ENCODE measurements at regions not wholly inside any gene's neighbourhood (a gene's known extent, or its start where the extent isn't known, plus 50 kb on each side); places are given as distances from the start of the nearest gene placed in this dataset.
"Not testable (repeated sequence)": the region's sequence is repeated elsewhere in the genome, so short reads cannot be mapped to it uniquely, and the experiment has no call there.

DNA sequence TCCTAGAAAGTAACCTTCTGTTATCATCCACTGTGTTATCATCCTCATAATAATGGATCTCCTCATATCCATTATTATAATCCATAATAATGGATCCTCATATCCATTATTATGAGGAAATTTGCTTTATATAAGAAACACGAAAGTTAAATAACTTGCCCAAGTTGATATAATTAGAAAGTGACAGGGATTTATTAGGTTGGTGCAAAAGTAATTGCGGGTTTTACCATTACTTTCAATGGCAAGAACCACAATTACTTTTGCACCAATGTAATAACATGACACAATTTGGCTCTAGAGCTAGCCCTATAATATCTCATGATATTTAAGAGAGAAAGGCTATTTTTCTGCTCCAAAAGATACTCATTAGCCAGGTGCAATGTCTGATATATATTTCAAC, 275.7 kb upstream of the STXBP5 start:
- no peak for DNase-seq (ENCODE audit: low read depth)
- no peak overlapping the region for H3K4me3 ChIP-seq (ENCODE audit: low read depth, low read length)
- TF ChIP-seq, protein P1, sequence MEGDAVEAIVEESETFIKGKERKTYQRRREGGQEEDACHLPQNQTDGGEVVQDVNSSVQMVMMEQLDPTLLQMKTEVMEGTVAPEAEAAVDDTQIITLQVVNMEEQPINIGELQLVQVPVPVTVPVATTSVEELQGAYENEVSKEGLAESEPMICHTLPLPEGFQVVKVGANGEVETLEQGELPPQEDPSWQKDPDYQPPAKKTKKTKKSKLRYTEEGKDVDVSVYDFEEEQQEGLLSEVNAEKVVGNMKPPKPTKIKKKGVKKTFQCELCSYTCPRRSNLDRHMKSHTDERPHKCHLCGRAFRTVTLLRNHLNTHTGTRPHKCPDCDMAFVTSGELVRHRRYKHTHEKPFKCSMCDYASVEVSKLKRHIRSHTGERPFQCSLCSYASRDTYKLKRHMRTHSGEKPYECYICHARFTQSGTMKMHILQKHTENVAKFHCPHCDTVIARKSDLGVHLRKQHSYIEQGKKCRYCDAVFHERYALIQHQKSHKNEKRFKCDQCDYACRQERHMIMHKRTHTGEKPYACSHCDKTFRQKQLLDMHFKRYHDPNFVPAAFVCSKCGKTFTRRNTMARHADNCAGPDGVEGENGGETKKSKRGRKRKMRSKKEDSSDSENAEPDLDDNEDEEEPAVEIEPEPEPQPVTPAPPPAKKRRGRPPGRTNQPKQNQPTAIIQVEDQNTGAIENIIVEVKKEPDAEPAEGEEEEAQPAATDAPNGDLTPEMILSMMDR (IDR thresholded peaks at IDR 0.05; ENCODE audit: low read depth, low read length, missing control alignments), result no peak
- in situ Hi-C loops (cut with HindIII; ENCODE audit: low sequenced_read_pairs), result no loop called here

DNA sequence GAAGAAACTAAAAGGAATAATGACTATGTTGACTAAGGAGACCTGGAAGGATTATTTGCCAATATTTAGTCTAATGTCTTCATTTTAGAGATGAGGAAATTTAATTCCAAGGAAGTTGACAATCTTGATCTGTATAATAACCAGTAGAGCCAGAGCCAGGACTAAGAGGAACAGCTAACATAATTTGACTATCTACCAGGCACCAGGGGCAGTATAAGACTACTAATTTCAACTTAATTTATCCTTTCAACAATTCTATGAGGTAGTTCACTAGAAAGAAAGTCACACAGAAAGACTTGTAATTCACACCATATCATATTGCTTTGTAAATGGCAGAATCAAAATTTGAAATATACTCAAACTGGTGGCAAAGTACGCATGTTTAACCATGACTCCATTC, 273.0 kb upstream of the STXBP5 start:
- in situ Hi-C loops (cut with HindIII; ENCODE audit: low sequenced_read_pairs), result loop anchor here (5.0 kb wide), 1 partner anchor 79 kb away; no protein-coding TSS in a partner anchor
- no peak overlapping the region for H3K4me3 ChIP-seq (ENCODE audit: low read depth, low read length)
- TF ChIP-seq, protein P1 (IDR thresholded peaks at IDR 0.05; ENCODE audit: low read depth, low read length, missing control alignments), result no peak
- DNase-seq (ENCODE audit: low read depth), result no peak

DNA sequence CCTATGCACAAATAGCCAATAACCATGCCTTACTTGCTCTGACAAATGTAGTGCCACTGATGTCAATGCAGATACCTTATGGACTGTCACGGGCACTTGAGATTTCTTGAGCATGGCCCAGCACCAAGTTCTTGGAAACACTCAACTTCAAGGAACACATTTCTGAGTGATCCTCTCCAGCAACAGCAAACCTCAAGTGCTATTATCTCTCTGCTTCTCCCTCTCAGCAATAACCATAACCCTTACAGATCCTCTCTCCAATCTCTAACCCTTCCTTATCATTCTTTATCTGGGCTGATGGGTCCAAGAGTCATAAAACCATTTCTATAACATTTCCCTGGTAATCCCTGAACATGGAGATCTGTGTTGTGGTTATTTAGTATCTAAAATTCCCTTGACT, 266.9 kb upstream of the STXBP5 start:
- DNase-seq (ENCODE audit: low read depth), result no peak
- TF ChIP-seq, protein P1 (IDR thresholded peaks at IDR 0.05; ENCODE audit: low read depth, low read length, missing control alignments), result no peak
- in situ Hi-C loops (cut with HindIII; ENCODE audit: low sequenced_read_pairs), result no loop called here
- no peak overlapping the region for H3K4me3 ChIP-seq (ENCODE audit: low read depth, low read length)

DNA sequence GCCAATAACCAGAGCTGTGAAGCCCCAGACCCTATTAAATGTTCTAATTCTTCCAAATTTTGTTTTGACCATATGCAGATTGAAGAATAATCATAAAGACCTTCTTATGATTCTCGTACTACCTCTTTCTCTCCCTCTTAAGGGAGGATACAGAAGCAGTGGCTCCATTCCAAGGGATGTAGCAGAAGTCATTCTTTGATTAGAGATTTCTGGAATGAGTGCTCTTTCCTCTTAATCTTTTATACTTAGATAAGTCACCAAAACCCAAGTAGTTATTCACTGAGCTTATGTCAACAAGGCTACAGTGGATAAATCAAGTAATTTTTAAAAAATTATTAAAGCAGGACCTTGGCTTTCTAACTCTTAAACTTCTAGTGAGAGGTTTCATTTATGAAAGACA, 266.0 kb upstream of the STXBP5 start:
- in situ Hi-C loops (cut with HindIII; ENCODE audit: low sequenced_read_pairs), result no loop called here
- no peak for DNase-seq (ENCODE audit: low read depth)
- TF ChIP-seq, protein P1 (IDR thresholded peaks at IDR 0.05; ENCODE audit: low read depth, low read length, missing control alignments), result no peak
- H3K4me3 ChIP-seq (ENCODE audit: low read depth, low read length), result no peak overlapping the region

DNA sequence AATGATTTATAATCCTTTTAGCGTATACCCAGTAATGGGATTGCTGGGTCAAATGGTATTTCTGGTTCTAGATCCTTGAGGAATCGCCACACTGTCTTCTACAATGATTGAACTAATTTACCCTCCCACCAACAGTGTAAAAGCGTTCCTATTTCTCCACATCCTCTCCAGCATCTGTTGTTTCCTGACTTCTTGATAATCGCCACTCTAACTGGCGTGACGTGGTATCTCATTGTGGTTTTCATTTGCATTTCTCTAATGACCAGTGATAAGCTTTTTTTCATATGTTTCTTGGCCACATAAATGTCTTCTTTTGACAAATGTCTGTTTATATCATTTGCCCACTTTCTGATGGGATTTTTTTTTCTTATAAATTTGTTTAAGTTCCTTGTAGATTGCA, 264.8 kb upstream of the STXBP5 start:
- H3K4me3 ChIP-seq (ENCODE audit: low read depth, low read length); DNase-seq (ENCODE audit: low read depth); in situ Hi-C loops (cut with HindIII; ENCODE audit: low sequenced_read_pairs): not testable (repeated sequence)

DNA sequence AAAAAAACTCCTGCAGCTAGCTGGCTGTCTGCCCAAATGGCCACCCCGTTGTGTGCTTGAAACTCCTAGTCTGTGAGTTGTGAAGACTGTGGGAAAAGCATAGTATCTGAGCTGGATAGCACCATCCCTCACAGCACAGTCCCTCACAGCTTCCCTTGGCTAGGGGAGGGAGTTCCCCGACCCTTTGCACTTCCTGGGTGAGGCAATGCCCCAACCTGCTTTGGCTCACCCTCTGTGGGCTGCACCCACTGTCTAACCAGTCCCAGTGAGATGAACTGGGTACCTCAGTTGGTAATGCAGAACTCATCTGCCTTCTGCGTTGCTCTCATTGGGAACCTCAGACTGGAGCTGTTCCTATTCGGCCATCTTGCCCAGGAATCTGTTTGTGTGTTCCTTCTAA, 260.6 kb upstream of the STXBP5 start:
- no peak for DNase-seq (ENCODE audit: low read depth)
- no peak overlapping the region for H3K4me3 ChIP-seq (ENCODE audit: low read depth, low read length)
- in situ Hi-C loops (cut with HindIII; ENCODE audit: low sequenced_read_pairs), result no loop called here
- TF ChIP-seq, protein P1 (IDR thresholded peaks at IDR 0.05; ENCODE audit: low read depth, low read length, missing control alignments), result no peak

DNA sequence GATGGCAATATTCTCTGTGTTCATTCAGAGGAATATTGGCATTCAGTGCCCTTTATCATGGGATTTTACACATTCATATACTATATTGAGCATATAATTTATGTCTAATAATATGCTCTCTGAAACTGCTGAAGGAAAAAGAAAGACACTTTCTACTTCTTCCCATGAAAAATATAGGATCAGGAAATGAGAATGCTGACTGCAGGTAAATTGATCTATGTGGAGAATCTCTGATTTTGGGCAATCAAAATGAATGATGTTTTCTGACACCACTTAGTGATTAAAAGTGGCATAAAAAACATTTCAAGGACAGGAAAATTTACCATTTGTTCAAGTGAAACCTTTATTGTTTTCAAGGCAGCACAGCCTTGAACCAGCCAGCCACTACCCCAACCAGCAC, 260.1 kb upstream of the STXBP5 start:
- TF ChIP-seq, protein P1 (IDR thresholded peaks at IDR 0.05; ENCODE audit: low read depth, low read length, missing control alignments), result no peak
- in situ Hi-C loops (cut with HindIII; ENCODE audit: low sequenced_read_pairs), result no loop called here
- no peak overlapping the region for H3K4me3 ChIP-seq (ENCODE audit: low read depth, low read length)
- DNase-seq (ENCODE audit: low read depth), result no peak

All from astrocyte of the cerebellum (primary cell).